GM19240 (cell line): ENCODE measurements at regions not wholly inside any gene's neighbourhood (a gene's known extent, or its start where the extent isn't known, plus 50 kb on each side); places are given as distances from the start of the nearest gene placed in this dataset.

Experiments used
- DNase-seq: peaks from one replicate; pipeline ENCODE4 v3.0.0; 2011; ENCODE audit warnings: low spot score; ENCODE audit not compliant: insufficient read length

DNA sequence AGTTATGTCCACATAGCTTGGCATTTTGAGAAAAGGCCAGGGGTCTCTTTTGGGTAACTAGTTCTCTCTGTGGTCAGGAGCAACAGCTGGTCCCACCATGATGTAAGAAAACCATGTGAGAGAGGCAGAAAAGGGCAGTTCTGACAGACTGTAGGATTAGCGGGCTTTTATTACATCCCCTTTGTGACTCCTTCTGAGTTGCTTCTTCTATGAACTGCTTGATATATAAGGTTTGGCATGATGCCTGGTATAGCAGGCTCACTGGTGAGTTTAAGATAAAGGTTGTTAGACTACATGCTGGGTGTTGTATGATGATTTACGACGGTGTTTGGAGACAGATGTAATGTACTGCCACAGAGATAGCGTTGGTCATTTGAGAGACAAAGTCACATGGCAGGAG is 2308.1 kb upstream of the AGA start:
- no peak for DNase-seq

DNA sequence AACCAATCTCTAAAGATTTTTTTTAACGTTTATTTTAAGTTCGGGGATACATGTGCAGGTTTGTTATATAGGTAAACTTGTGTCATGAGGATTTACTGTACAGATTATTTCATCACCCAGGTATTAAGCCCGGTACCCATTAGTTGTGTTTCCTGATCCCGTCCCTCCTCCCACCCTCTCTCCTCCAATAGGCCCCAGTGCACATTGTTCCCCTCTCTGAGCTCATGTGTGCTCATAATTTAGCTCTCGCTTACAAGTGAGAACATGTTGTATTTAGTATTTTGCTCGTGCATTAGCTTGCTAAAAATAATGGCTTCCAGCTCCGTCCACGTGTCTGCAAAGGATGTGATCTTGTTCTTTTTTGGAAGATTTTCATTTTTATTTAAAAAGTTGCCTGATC is 2309.4 kb upstream of the AGA start:
- no peak for DNase-seq

- no peak for DNase-seq
Measured at GRCh38 chr4:179755322-179755721, 2313.1 kb upstream of the AGA start.

DNA sequence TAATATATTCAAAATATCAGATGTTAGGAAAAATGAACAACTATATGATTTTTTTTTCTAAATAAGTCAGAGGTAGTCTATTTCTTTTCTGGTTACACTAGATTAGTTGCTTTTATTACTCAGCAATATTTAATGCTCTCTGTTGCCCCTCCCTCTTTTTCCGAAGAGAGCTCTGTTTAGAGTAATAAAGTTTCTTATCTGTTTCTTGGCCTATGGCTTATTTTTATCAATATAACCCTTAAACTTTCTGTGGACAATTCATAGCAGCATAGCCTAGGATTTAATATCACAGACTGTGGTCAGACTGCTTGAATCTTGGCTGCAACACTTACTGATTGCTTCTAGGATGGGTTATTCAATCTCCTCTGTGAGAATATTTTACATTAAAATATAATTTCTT is 2315.4 kb upstream of the AGA start:
- DNase-seq = no peak

GRCh38 chr4:179762840-179763239 is 2320.6 kb upstream of the AGA start:
- DNase-seq = no peak

- DNase-seq = no peak
Measured at GRCh38 chr4:179766938-179767337, 2324.7 kb upstream of the AGA start.

DNA sequence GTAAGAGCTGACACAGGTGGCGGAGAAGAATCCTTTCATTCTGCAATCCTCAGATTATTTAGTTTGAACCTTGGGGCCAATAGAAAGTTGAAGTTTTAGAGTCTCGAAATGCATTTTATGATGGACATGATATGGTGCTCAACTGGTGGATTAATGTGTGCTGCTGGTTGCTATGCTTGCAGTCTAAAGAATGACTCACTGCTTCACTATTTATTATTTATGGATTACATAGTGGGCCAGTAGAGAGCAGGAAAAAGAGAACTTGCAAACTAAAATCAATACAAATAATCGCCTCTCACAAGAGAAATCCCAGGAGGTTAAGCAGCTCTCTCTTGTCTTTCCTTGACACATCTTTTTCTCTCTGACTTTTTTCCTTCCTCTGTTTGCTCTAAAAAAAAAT is 2326.8 kb upstream of the AGA start:
- DNase-seq = no peak

DNA sequence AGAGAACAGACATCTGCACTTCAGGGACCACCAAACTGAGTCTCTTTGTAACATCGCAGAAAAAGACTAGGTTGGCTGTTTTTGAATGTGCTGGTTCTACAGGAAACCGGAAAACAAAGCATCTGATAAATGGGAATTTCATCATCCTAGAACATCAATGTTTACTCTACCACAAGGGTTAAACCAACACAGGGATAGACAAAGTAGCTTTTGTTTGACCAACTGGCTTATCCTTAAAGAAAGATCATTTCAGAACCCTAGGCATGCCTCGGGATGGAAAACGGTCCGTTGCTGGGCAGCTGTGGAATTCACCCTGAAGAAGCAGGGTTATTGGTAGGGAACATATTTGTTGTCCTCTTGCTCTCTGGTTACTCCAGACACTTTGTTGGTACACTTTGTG is 2355.5 kb upstream of the AGA start:
- DNase-seq = no peak

- no peak for DNase-seq
Measured at GRCh38 chr4:179803857-179804256, 2361.6 kb upstream of the AGA start.

- DNase-seq = no peak
Measured at GRCh38 chr4:179804440-179804839, 2362.2 kb upstream of the AGA start.

DNA sequence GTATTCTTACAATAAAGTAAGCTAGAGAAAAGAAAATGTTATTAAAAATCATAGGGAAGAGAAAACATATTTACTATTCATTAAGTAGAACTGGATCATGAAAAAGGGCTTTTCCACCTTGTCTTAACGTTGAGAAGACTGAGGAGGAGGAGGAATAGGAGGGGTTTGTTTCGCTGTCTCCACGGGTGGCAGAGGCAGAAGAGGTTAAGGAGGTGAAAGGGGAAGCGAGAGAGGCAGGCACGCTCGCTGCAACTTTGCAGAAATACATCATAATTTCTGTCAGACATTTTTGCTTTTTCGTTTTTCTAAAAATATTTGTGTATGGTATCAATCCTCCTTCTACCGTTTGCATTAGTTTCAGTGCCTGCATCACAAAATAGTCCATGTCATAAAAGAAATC is 2375.1 kb upstream of the AGA start:
- no peak for DNase-seq

DNA sequence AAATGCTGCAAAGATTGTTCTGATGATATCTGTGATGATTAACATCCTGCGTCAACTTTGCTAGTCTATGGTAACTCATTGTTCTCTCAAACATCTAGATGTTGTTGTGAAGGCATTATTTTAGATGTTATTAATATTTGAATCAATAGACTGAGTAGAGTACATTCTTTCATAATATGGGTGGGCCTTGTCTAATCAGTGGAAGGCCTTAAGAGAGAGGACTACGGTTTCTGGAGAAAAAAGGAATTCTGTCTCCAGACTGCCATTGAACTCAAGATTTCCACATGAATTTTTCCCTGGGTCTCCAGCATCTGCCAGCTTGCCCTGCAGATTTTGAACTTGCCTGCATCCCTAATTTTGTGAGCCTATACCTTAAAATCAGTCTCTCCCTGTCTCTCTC is 2381.1 kb upstream of the AGA start:
- DNase-seq = no peak

- no peak for DNase-seq
Measured at GRCh38 chr4:179831274-179831673, 2389.0 kb upstream of the AGA start.

GRCh38 chr4:179836179-179837075 is 2394.2 kb upstream of the AGA start:
- DNase-seq = no peak

- no peak for DNase-seq
Measured at GRCh38 chr4:179843370-179843769, 2399.8 kb upstream of the TENM3 start.

DNA sequence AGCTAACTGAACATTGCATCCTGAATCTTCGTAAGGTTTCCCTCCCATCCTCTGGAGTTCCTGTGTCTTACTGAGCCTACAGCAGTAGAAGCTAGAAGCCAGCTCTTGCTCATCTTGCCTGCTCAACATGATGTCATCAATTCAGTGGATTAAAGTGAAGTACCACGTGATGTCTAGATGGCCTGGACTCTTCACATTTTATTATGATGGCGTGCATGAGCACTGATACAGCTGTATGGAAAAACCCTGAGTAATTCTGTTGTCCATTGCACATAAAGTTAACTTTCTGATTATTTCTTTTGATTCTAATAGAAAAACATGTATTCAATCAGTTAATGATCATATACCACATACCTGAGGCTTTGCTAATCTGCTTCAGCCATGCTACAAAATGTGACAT is 2387.7 kb upstream of the TENM3 start:
- no peak for DNase-seq

GRCh38 chr4:179858221-179858620 is 2385.0 kb upstream of the TENM3 start:
- no peak for DNase-seq

DNA sequence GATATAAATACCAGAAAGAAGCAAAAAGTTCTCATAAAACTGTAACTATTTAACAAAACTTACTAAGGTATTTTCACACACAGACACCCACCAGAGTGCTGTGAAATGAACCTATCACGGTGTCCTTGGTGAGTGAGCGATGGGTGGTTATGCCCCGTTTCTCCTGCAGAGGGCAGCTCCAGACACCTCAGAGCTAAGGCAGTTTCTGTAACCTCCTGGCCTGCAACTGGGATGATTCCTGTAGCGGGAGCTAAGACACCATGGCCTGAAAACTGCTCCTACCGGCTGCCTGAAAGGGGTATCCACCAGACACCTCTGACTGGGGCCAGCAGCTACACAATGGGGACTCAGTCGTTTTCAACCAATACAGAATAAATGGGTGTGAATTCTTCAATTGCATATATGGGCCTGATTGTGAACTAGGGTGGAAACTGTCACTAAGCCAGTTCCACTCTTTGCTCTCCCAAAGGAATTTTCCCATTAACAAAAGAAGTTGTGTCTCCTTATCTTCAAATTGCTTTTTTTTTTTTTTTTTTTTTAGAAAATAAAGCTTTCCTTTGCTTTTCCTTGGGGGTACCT is 2375.8 kb upstream of the TENM3 start:
- DNase-seq = peak; percentile 8

DNA sequence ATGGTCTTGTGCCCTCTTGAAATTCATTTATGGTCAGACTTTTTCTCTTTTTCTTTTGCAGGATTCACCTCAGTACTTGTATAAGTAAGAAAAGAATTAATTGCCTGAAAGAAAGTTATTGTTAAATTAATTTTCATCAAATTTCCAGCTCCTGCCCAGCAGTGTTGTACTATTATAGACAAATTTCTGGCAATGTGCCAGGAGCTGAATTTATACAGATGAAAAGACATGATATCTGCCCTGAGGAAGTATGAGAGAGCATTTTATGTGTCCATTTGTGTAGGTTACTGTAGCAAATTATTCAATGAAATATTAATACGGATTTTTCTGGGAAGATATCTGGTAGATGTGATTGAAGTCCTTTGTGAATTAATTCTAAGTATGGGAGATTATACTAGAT is 2371.5 kb upstream of the TENM3 start:
- DNase-seq = no peak

- DNase-seq = no peak
Measured at GRCh38 chr4:179872755-179873154, 2370.4 kb upstream of the TENM3 start.

DNA sequence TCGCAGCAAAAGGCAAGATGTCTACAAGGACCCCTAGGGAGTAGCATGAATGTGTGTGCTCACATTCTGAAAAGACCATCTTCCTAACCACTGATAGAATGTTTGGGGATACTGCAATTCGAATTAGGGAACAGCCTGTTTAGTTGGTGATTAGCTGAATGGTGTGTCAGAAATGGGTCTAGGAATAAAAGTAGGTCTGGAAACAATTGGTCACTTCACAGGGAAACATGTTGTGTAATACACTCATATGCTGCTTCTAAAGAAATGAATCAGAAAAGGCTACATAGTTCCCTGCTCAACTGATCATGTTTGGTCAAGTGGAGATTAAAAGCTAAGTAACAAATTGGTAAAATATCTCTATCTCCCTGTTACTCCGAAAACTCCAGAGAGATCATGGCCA is 2362.4 kb upstream of the TENM3 start:
- no peak for DNase-seq

GRCh38 chr4:179894066-179894778 is 2349.0 kb upstream of the TENM3 start:
- DNase-seq = no peak

- DNase-seq = no peak
Measured at GRCh38 chr4:179919587-179919986, 2323.6 kb upstream of the TENM3 start.
